ENCODE measurements at regions not wholly inside any gene's neighbourhood (a gene's known extent, or its start where the extent isn't known, plus 50 kb on each side); places are given as distances from the start of the nearest gene placed in this dataset.

DNA sequence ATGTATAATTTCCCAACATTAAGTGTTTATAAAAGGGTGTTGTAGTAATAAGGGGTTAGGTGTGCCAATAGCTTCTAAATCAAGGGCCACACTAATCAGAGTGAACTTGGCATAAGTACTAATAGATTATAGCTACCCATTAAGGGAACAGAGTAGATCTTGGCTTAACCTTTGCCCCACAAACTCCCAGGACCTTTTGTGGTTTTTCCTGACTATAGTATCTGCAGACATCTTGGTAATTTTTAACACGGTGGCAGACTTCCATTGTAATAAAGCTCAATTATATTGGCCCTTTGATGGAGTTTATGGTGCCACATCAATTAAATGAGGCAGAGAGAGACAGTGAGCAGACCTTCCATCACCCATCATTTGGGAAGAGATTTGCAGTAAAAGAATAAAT, 358.5 kb upstream of the HNRNPA3 start (continued):
- TF ChIP-seq, protein P1, sequence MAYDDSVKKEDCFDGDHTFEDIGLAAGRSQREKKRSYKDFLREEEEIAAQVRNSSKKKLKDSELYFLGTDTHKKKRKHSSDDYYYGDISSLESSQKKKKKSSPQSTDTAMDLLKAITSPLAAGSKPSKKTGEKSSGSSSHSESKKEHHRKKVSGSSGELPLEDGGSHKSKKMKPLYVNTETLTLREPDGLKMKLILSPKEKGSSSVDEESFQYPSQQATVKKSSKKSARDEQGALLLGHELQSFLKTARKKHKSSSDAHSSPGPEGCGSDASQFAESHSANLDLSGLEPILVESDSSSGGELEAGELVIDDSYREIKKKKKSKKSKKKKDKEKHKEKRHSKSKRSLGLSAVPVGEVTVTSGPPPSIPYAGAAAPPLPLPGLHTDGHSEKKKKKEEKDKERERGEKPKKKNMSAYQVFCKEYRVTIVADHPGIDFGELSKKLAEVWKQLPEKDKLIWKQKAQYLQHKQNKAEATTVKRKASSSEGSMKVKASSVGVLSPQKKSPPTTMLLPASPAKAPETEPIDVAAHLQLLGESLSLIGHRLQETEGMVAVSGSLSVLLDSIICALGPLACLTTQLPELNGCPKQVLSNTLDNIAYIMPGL (CRISPR knock-in tag; IDR thresholded peaks at IDR 0.05; ENCODE audit: borderline replicate concordance in 1 of 2, low read depth in 1 of 2) = no peak
- TF ChIP-seq ELF4 (CRISPR knock-in tag; IDR thresholded peaks at IDR 0.05; ENCODE audit: borderline replicate concordance) (no peak), KLF11 (CRISPR knock-in tag; IDR thresholded peaks at IDR 0.05) (no peak), SRSF4 (IDR thresholded peaks at IDR 0.05; ENCODE audit: low read depth, low read length, poor library complexity, severe bottlenecking) (no peak), JUN (CRISPR knock-in tag; IDR thresholded peaks at IDR 0.05) (no peak), ZNF749 (CRISPR knock-in tag; IDR thresholded peaks at IDR 0.05; ENCODE audit: borderline replicate concordance) (no peak)
- TF ChIP-seq, protein P2, sequence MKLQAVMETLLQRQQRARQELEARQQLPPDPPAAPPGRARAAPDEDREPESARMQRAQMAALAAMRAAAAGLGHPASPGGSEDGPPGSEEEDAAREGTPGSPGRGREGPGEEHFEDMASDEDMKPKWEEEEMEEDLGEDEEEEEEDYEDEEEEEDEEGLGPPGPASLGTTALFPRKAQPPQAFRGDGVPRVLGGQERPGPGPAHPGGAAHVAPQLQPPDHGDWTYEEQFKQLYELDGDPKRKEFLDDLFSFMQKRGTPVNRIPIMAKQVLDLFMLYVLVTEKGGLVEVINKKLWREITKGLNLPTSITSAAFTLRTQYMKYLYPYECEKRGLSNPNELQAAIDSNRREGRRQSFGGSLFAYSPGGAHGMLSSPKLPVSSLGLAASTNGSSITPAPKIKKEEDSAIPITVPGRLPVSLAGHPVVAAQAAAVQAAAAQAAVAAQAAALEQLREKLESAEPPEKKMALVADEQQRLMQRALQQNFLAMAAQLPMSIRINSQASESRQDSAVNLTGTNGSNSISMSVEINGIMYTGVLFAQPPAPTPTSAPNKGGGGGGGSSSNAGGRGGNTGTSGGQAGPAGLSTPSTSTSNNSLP (IDR thresholded peaks at IDR 0.05; ENCODE audit: low read depth, low read length) = no peak
- TF ChIP-seq, protein P3, sequence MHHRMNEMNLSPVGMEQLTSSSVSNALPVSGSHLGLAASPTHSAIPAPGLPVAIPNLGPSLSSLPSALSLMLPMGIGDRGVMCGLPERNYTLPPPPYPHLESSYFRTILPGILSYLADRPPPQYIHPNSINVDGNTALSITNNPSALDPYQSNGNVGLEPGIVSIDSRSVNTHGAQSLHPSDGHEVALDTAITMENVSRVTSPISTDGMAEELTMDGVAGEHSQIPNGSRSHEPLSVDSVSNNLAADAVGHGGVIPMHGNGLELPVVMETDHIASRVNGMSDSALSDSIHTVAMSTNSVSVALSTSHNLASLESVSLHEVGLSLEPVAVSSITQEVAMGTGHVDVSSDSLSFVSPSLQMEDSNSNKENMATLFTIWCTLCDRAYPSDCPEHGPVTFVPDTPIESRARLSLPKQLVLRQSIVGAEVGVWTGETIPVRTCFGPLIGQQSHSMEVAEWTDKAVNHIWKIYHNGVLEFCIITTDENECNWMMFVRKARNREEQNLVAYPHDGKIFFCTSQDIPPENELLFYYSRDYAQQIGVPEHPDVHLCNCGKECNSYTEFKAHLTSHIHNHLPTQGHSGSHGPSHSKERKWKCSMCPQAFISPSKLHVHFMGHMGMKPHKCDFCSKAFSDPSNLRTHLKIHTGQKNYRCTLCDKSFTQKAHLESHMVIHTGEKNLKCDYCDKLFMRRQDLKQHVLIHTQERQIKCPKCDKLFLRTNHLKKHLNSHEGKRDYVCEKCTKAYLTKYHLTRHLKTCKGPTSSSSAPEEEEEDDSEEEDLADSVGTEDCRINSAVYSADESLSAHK (CRISPR knock-in tag; IDR thresholded peaks at IDR 0.05; ENCODE audit: borderline replicate concordance) = no peak
- TF ChIP-seq, protein P4, sequence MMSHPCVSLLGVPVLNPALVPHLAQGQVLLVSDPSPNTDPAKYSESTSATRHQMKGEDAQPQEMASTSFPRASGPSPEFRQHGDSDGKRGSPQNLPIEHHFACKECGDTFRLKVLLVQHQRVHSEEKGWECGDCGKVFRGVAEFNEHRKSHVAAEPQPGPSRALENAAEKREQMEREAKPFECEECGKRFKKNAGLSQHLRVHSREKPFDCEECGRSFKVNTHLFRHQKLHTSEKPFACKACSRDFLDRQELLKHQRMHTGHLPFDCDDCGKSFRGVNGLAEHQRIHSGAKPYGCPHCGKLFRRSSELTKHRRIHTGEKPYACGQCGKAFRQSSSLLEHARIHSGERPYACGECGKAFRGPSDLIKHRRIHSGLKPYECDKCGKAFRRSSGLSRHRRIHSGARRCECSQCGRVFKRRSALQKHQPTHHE (CRISPR knock-in tag; IDR thresholded peaks at IDR 0.05; ENCODE audit: borderline replicate concordance) = no peak

Measured in HepG2 (cell line).